RWPE2 (cell line): ENCODE measurements at regions not wholly inside any gene's neighbourhood (a gene's known extent, or its start where the extent isn't known, plus 50 kb on each side); places are given as distances from the start of the nearest gene placed in this dataset.

Experiments
- ATAC-seq: fragments of 200-7000 bp; cut with Tn5 transposase; 3 replicates; pipeline ENCODE4 v1.9.1; 2021; ENCODE audit warnings: low read depth
- DNase-seq: peaks from one replicate; pipeline ENCODE4 v3.0.0-alpha.2; 2020; ENCODE audit warnings: low spot score
- H3K27ac ChIP-seq: fragments of 450-650 bp; 2 replicates; pipeline ENCODE4 v1.5.1; 2017; ENCODE audit warnings: mild to moderate bottlenecking; ENCODE audit not compliant: poor library complexity, severe bottlenecking
- H3K27me3 ChIP-seq: fragments of 250-450 bp; sonication (Bioruptor Pico); 2 replicates; pipeline ENCODE4 v1.5.1; 2021; ENCODE audit warnings: mild to moderate bottlenecking, moderate library complexity; ENCODE audit not compliant: insufficient read depth, poor library complexity, severe bottlenecking
- H3K36me3 ChIP-seq: fragments of 250-450 bp; sonication (Bioruptor Pico); 2 replicates; pipeline ENCODE4 v1.5.1; 2020; ENCODE audit warnings: low read depth, mild to moderate bottlenecking, moderate library complexity
- H3K4me1 ChIP-seq: fragments of 250-450 bp; sonication (Bioruptor Pico); 2 replicates; pipeline ENCODE4 v1.5.1; 2021; ENCODE audit warnings: mild to moderate bottlenecking, moderate library complexity; ENCODE audit not compliant: insufficient read depth, poor library complexity, severe bottlenecking
- H3K4me3 ChIP-seq: fragments of 250-450 bp; sonication (Bioruptor Pico); 2 replicates; pipeline ENCODE4 v1.5.1; 2021; ENCODE audit warnings: mild to moderate bottlenecking, moderate library complexity; ENCODE audit not compliant: severe bottlenecking
- H3K9me3 ChIP-seq: fragments of 250-450 bp; sonication (Bioruptor Pico); 2 replicates; pipeline ENCODE4 v1.5.1; 2021; ENCODE audit warnings: mild to moderate bottlenecking, moderate library complexity; ENCODE audit not compliant: severe bottlenecking
- TF ChIP-seq, protein P1 (sequence below): fragments of 450-650 bp; IDR thresholded peaks from one replicate; pipeline ENCODE4 v1.5.1; 2017; ENCODE audit warnings: mild to moderate bottlenecking, moderate library complexity; ENCODE audit not compliant: poor library complexity, severe bottlenecking

DNA sequence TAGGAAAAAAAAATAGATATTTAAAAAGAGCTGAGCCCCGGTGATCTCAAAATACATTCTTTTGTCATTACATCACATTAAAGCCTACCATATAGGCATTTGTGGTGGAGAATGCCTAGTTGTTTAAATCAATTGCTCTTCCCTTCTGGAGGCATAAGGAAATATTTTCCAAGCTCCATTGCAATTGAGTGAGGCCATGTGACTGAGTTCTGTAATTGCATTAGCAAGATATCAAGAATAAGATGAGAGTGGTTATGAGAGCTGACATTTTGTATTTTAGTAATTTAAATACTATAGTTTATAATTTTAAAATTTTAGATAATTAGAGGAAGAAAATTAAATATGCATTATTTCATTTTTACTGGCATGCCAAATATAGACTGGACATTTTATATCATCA is 1195.9 kb downstream of the DTWD2 start:
- H3K27me3 ChIP-seq: no peaks in the 10 kb centered on the region
- H3K27ac ChIP-seq: no peak overlapping the region
- DNase-seq (no peak), ATAC-seq (no peak)
- TF ChIP-seq, protein P1, sequence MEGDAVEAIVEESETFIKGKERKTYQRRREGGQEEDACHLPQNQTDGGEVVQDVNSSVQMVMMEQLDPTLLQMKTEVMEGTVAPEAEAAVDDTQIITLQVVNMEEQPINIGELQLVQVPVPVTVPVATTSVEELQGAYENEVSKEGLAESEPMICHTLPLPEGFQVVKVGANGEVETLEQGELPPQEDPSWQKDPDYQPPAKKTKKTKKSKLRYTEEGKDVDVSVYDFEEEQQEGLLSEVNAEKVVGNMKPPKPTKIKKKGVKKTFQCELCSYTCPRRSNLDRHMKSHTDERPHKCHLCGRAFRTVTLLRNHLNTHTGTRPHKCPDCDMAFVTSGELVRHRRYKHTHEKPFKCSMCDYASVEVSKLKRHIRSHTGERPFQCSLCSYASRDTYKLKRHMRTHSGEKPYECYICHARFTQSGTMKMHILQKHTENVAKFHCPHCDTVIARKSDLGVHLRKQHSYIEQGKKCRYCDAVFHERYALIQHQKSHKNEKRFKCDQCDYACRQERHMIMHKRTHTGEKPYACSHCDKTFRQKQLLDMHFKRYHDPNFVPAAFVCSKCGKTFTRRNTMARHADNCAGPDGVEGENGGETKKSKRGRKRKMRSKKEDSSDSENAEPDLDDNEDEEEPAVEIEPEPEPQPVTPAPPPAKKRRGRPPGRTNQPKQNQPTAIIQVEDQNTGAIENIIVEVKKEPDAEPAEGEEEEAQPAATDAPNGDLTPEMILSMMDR: no peak
- no peak overlapping the region for H3K4me3 ChIP-seq
- no peaks in the 10 kb centered on the region for H3K4me1 ChIP-seq
- no peaks in the 10 kb centered on the region for H3K36me3 ChIP-seq
- H3K9me3 ChIP-seq: no peaks in the 10 kb centered on the region

- H3K4me1 ChIP-seq: no peaks in the 10 kb centered on the region
- no peak overlapping the region for H3K27ac ChIP-seq
- H3K36me3 ChIP-seq: no peaks in the 10 kb centered on the region
- H3K9me3 ChIP-seq: no peaks in the 10 kb centered on the region
- ATAC-seq: no peak
- H3K4me3 ChIP-seq: no peak overlapping the region
- TF ChIP-seq, protein P1: no peak
- H3K27me3 ChIP-seq: no peaks in the 10 kb centered on the region
- DNase-seq: no peak
Measured at GRCh38 chr5:117788596-117788995, 1199.8 kb downstream of the DTWD2 start.

GRCh38 chr5:117779171-117779570 is 1204.5 kb upstream of the SEMA6A start:
- DNase-seq: no peak
- Histone ChIP-seq H3K36me3 (no peaks in the 10 kb centered on the region), H3K4me3 (no peak overlapping the region), H3K9me3 (no peaks in the 10 kb centered on the region), H3K27me3 (peaks cover 9% of the 10 kb centered on the region), H3K4me1 (no peaks in the 10 kb centered on the region), H3K27ac (no peak overlapping the region)
- ATAC-seq: no peak
- TF ChIP-seq, protein P1: no peak

DNA sequence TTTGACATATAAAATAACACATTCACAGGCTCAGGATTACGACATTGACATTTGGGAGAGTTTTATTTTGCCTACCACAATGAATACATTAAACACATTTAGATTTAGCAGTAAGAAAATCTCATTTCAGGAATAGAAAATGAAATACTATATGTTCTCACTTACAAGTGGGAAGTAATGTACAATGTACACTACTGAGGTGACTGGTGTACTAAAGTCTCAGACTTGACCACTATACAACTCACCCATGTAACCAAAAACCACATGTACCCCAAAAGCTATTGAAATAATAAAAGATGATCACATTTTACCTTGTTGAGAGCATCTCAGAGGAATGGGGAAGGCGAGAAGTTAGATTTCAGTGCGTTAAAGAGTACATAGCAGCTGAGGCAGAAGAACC is 1202.4 kb upstream of the SEMA6A start:
- Histone ChIP-seq H3K4me1 (no peaks in the 10 kb centered on the region), H3K27me3 (peaks cover 9% of the 10 kb centered on the region), H3K27ac (no peak overlapping the region), H3K36me3 (no peaks in the 10 kb centered on the region), H3K4me3 (no peak overlapping the region), H3K9me3 (no peaks in the 10 kb centered on the region)
- TF ChIP-seq, protein P1: no peak
- no peak for ATAC-seq
- DNase-seq: no peak

- TF ChIP-seq, protein P1: no peak
- Histone ChIP-seq H3K27me3 (peaks cover 4% of the 10 kb centered on the region), H3K36me3 (no peaks in the 10 kb centered on the region), H3K27ac (no peak overlapping the region), H3K9me3 (peaks cover 2% of the 10 kb centered on the region), H3K4me3 (no peak overlapping the region), H3K4me1 (no peaks in the 10 kb centered on the region)
- DNase-seq (no peak), ATAC-seq (no peak)
Measured at GRCh38 chr5:117769877-117770276, 1195.3 kb upstream of the SEMA6A start.
